Upper lobe of left lung (tissue), 4 donors: ENCODE measurements at regions not wholly inside any gene's neighbourhood (a gene's known extent, or its start where the extent isn't known, plus 50 kb on each side); places are given as distances from the start of the nearest gene placed in this dataset.

Source experiments
- POLR2A ChIP-seq, 4 donors: fragments of 450-650 bp; IDR thresholded peaks; one replicate each; pipeline ENCODE4 v1.5.1; 2016 to 2017; ENCODE audit warnings: antibody characterized with exemption in 4 of 4, mild to moderate bottlenecking in 2 of 4
- TF ChIP-seq, protein P1 (sequence below), 6 experiments: fragments of 450-650 bp in 4 of 6; fragments of 200-600 bp in 2 of 6; sonication (generic) in 2 of 6; IDR thresholded peaks; one replicate each; pipeline ENCODE4 v1.5.1; 2016 to 2019; ENCODE audit warnings: antibody characterized with exemption in 6 of 6

GRCh38 chr2:123851281-123851680, 173.8 kb upstream of the CNTNAP5 start:
- TF ChIP-seq, protein P1, sequence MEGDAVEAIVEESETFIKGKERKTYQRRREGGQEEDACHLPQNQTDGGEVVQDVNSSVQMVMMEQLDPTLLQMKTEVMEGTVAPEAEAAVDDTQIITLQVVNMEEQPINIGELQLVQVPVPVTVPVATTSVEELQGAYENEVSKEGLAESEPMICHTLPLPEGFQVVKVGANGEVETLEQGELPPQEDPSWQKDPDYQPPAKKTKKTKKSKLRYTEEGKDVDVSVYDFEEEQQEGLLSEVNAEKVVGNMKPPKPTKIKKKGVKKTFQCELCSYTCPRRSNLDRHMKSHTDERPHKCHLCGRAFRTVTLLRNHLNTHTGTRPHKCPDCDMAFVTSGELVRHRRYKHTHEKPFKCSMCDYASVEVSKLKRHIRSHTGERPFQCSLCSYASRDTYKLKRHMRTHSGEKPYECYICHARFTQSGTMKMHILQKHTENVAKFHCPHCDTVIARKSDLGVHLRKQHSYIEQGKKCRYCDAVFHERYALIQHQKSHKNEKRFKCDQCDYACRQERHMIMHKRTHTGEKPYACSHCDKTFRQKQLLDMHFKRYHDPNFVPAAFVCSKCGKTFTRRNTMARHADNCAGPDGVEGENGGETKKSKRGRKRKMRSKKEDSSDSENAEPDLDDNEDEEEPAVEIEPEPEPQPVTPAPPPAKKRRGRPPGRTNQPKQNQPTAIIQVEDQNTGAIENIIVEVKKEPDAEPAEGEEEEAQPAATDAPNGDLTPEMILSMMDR (IDR thresholded peaks at IDR 0.05) = no peak
- no peak for TF ChIP-seq POLR2A (IDR thresholded peaks at IDR 0.05)
